AG08395 (cell line): ENCODE measurements at regions not wholly inside any gene's neighbourhood (a gene's known extent, or its start where the extent isn't known, plus 50 kb on each side); places are given as distances from the start of the nearest gene placed in this dataset.
A peak's percentile ranks its signal among the peaks of the same experiment; 100 is the strongest.
"Not testable (repeated sequence)": the region's sequence is repeated elsewhere in the genome, so short reads cannot be mapped to it uniquely, and the experiment has no call there.

Experiments used
- DNase-seq: peaks from one replicate; pipeline ENCODE4 v3.0.0; 2012; ENCODE audit warnings: mixed read lengths, low spot score

DNA sequence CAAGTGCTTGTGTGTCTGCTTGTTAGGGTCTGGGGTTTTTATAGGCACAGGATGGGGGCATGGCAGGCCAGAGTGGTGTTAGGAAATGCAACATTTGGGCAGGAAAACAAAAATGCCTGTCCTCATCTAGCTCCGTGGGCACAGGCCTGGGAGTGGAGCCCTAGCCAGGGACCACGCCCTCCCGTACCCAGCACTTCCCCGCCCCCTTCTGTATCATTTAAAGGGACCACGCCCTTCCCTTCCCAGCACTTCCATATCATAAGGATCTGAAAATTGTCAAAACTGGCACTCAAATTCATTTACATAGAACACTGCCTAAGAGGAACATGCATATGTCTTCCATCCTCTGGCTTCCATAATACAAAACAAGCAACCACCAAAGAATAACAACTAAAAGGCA lies 185.8 kb downstream of the B3GLCT start:
- no peak for DNase-seq

DNA sequence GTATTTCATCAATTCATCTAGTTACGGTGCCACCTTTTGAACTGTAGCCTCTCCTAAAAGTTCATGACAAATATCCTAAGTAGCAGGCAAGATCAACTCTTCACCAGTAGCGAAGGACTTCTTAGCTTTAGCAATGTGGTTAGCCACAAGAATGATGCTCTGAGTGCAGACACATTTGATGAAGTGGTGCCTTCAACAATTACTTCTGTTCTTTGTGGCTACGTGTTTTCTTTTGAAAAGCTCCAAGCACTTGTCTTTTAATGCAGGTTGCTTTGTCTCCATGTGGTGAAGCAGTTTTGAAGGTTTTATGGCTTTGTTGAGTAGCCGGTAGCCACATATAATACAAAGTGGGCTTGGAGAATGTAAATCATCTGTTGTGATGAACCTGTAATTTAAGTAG lies 194.7 kb downstream of the B3GLCT start:
- DNase-seq: no peak

DNA sequence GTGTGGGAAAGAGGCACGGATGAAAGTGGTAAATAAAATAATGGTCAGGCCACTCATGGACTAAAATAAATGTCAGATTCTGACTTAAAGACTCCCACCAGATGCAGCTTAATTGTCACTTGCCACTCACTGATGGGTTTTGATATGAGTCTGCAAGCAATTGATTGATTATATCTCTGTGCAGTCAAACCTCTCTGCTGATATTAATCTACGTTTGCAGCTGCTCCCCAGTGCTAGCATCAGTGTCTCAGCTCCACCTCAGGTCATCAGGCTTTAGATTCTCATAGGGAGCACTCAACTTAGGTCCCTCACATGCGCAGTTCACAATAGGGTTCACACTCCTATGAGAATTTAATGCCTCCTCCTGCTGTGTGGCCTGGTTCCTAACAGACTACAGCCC lies 195.3 kb downstream of the B3GLCT start:
- DNase-seq: no peak

DNA sequence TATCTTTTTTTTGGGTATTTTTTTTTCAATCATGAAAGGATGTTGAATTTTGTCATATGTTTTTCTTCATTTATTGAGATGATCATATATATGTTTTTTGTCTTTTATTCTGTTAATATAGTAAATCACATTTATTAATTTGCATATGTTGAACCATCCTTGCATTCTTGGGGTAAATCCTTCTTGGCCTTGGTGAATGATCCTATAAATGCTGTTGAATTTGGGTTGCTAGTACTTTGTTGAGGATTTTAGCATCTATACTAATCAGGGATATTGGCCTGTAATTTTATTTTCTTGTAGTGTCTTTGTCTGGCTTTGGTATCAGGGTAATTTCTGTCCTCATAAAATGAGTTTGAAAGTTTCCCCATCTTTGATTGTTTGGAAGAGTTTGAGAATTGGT lies 199.9 kb downstream of the B3GLCT start:
- no peak for DNase-seq

DNA sequence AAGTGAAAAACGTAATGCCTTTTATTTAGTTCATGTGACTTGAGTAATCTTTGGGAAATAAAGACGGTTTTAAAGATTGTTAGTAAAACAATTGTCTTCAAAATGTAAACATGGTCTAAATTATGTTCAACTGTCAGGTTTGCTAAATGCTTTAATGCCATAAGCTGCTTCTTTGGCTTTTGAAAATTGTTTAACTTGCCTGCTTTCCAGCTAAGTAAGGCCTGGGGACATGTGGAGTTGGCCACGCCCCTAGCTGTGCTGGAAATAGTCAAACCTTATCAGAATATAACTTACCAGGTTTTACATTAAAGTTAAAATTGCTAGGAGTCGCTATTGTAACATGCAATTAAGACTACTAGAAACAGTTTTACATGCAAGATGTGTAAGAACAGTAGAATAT lies 203.9 kb downstream of the B3GLCT start:
- DNase-seq: not testable (repeated sequence)

DNA sequence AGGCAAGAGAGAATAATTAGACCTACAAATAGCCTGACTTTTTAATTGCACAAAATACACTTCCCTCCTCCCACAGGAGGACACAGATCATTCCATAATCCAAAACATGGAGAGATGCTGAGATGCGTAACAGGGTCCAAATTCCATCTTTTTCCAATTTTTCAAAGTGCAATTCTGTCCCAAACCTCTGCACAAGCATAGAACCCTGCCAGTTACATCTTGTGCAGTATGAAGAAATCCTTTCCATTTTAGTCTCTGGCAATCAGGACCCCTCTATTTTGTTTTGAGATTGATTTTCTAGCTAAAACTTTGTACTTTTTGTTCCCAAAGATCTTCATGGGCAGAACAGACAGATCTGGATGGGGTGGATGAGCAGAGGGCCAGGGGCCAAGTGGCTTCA lies 209.2 kb downstream of the B3GLCT start:
- no peak for DNase-seq

DNA sequence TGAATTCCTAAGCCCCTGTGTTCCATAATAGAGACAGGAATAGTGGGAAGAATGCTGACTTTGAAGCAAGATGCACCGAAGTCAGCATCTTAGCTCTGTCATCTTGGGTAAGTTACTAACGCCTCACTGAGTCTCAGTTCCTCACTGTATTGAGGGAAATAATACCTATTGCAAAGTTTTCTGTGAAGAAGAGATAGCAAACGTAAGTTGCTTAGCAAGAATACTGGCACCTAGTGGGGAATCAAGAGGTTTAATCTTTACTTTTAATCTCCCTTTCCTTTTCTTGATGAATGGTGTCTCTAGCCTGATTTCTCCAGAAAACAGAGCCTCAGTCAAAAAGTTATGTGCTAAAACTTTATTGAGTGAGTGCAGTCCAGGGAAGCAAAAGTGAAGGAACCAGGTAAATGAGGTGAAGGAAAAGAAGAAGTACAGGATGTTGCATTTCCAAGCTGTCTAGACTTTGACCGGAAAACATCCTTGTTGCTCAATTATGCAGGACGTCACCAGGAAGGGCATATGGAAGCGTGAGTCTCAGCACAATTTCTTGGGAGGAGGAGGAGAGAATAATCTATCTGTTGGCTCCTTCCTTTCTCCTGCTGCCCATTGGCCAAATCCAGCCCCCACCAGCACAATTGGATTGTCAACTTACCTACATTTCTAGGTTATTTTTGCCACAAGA lies 210.0 kb downstream of the B3GLCT start:
- DNase-seq: no peak

DNA sequence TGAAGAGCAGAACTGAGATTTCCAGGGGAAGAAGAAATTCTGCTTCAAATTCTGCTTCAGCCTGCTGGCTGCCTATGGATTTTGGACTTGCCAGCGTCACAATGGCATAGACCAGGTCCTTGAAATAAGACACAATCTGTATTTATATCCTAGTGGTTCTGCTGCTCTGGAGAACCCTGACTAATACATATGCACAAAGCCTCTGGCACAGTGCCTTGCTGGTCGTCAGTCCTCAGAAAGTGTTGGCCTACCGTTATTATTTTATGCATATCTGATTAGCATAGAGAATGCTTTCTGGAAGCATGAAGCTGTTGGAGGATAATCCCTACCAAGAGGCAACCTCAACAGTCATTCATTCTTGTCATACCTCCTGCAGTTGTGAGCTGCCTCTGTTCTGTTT lies 213.7 kb downstream of the B3GLCT start:
- no peak for DNase-seq

DNA sequence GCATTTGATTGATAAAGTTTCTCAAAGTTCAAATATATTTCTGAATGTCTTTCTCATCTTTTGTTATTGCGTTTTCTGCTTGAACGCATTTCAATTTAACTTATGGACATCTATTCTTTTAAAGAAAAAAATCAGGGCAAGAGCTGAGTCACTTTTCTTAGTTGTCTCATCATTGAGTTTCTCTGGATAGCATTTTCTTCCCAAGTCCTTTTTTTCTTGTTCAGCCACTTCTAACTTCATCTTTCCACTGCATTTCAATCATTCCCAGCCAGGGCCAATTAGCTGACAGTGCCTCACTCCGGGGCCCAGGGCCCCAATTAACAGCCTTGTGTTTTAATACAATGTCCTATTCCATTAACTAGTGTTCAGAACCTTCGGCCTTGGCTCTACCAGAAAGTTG lies 216.3 kb downstream of the B3GLCT start:
- no peak for DNase-seq

DNA sequence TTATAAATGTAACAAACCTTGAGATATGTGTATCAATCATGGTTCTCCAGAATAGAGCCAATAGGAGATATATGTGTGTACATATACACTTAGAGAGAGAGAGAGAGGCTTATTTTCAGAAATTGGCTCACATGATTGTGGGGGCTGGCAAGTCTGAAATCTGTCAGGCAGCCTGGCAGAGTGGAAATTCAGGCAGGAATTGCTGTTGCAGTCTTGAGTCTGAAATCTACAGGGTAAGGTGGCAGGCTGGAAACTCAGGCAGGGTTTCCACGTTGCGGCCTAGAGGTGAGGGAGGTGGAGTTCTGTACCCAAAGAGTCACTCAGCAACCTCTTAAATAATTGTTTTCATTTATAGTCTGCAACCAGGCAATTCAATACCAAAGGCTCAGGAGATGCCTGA lies 218.4 kb downstream of the B3GLCT start:
- DNase-seq: no peak

DNA sequence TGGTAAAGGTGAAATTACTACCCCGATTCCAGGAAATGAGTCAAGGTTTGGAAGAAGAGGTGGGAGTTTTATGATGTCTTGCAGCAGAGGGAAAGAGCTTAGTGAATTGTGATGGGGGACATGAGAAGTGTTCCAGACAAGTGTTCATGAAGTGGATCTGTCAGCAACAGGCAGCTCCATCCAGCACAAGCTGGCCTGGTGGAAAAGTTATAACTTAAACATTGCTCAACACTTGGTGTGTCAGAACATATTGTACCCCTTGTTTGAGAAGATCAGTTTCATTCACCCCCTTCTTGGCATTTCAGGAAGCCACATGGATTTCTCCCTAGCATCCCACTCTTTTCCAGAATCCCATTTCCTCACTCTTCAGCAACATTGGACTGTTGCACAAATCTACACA lies 222.0 kb downstream of the B3GLCT start:
- no peak for DNase-seq

DNA sequence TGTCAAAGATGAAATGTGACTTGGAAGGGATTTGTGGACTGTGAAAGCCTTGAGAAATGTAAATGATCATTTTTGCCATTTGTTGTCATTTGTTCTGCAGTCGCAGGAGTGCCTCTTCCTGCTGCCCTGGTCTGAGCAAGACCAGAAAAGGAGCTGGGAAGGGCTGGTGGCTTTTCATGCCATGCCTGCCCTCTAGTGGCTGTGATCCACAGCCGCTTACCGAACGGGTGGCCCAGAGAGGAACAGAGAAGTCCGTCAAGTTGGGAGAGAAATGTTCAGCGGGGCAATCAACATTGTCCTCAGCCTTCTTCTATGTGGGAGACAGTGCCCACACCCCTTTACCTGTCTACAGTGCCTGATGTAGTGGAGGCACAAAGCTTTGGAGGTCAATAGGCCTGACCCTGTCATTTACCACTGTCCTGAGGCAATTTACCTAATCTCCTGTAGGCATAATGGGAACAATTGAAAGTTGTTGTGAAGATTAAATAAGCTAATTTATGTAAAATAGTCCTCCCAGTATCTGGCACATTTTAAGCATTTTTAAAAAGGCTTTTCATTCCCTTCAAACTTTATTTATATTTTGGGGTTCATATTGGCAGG lies 224.5 kb downstream of the B3GLCT start:
- peak; percentile 91 for DNase-seq

DNA sequence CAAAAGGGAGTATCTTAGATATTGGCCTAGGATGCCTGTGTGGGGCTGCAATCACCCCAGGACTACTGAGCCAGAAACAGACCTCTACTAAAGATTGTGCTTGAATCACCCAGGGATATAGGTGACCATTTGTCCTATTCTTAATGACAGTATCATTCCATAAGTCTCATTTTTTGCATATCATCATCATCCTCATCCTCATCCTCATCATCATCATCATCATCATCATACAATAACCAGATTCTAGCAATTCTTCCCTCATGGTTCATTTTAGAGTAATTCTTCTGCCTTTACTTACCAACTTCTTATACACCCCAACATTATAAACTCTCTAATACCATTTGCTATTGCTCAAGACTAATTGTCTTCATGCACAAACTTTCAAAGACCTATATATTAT lies 226.6 kb downstream of the B3GLCT start:
- no peak for DNase-seq

DNA sequence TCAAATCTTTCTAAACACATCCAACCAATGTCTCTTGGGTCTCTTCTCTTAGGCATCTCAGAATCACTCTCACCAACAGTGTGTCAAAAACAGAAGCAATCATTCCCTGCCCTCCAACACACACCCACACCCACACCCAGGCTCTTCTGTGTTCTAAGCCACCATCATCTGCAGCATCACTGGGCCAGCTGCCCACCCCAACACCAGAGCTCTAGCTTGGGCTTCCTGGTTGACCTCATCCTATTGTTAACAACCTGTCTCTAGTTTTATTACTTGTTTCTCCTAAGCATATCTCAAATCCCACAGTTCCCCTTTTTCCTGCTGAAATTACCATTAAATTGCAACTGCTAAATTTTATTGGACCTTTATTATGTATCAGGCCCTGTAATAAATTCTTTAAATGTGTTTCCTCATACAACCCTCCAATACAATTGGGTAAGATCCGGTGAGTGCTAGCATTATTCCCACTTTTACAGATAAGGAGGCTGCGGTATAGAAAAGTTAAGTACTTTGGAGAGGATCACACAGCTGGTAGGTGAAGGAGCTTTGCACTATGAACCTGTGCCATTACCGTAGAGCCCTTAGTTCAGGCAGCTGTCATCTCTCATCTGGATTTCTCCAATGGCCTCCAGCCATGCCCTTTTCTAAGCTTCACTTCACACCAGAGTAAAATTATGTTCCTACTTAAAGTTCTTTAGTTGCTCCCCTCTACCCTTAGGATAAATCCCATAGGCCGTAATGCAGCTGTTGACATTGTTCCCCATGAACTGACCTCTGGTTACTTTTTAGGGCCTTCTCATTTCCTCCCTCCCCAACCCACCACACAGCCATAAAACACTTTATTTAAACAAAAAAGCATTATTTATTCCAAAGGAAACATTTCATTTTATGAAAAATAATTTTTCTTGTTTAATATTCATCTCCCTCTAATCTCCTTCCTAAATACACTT lies 227.7 kb downstream of the B3GLCT start:
- DNase-seq: no peak

DNA sequence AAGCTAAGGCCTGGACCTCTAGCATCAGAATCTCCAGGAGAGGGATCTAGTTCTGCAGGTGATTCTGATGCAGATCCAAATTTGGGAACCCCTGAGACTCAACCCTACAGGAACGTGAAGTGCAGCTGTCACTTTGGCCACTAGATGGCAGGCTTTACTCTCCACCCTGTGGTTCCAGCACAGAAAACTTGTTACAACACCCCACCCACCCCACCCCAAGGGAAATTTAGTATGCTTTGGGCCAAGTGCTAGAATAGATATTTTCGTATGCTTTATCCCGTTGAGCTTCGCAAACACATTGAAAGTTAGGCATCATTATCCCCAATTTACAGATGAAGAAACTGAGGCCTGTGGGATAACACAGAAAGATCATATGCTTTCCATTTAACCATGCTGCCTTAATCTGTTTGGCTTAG lies 232.0 kb downstream of the B3GLCT start:
- DNase-seq: peak; percentile 71

DNA sequence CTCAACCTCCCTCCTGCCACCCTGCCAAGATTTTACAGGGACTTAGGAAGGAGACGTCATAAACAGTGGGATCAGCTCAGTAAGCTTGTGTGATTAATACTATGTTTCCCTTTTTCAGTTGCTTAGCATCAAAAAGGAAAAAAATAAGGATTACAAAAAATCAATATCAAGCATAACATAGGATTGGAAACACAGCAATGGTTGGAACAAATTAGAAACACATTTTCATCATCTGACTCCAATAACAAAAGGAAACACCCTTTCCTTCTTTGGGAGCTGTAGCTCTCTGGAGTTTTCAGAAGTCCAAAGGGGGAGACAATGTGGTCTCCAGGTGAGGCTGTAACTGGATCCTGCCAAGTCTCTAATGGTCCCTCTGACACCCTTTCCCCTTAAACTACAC lies 233.4 kb downstream of the B3GLCT start:
- DNase-seq: peak; percentile 7

DNA sequence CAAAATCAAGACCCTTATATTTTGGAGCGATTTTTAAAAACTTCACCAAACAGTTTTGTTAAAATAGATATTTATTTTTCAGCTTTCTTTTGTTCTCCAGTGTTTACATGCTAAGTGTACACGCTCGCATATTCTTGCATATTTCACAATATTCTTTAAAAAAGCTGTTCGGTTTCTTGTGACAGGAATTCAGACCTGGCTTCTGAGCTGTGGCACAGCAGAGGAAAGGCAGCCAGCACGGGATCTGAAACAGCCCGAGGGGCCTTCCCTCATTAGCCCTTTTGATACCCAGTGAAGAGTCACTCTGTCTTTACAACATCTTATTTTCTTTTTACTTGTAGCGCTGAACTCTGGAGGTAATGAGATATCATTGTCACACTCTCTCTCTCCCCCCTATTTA lies 234.0 kb downstream of the B3GLCT start:
- no peak for DNase-seq

DNA sequence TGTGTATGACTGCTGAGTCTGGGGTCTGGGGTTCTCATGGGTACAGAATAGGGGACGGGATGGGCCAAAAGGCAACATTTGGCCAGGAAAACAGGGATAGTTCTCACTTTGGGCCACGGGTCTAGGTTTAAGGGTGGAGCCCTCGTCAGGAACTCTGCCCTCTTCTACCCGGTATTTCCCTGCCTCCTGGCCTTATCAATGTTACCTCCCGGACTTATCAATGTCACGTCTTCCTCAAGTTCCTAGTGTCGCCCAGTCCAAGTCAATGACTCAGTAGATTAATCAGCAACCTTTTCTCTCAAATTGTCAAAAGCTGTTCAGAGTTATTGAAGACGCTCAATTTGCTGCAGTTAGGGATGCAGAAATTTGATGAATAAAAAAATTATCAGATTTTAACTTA lies 234.8 kb downstream of the B3GLCT start:
- DNase-seq: no peak

DNA sequence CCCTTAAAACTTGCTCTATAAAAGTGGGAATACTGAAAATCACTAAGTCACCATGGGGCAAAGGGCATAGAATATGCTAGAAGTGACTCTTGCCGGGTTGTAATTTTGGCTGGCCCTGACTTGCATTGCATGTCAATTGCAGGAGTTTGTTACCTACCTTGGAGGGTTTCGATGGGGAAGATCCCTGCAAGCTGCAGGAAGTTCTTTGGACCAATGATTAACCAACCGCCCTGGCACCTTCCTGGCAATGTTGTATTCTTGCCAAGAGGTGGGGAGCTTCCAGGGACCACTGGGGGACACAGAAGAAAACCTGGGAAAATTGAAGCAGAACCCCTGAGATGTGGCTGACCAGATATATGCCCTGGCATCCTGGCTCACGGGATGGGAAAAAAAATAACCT lies 235.8 kb downstream of the B3GLCT start:
- DNase-seq: no peak

DNA sequence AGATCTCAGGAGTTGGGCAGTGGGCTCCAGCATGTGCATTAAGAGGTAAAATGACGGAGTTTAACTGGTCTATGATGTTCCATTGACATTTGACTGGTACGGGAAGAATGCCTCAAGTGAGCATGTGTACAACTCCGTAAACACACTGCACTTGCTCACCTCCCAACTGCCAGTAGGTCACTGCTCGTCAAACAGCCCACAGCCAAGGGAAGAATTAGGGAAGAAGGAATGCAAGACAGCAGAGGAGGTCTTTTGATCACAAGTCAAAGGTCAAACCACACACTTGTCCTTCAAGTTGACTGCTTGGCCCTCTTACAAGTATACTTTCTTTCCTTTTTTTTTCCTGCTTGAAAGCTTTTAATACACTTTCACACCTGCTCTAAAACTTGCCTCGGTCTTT lies 236.7 kb downstream of the B3GLCT start:
- no peak for DNase-seq

DNA sequence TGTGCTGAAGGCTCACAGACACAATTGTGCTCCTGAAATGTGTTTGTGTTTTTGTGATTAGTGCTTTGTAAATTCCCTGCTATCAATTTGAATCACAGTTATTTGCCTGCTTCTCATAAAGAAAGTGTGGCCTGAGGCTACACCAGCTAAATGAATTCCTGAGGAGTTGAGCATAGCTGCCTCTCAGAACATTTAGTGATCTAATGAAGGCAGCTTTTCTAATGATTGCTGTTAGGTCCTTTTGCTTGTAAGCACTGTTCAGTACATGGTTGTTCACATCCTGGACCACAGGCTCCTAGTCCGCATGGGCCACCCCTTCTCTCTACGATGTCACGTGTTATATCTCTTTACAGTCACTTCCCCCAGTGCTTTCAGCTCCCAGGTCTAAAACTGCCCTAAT lies 238.2 kb downstream of the B3GLCT start:
- no peak for DNase-seq

DNA sequence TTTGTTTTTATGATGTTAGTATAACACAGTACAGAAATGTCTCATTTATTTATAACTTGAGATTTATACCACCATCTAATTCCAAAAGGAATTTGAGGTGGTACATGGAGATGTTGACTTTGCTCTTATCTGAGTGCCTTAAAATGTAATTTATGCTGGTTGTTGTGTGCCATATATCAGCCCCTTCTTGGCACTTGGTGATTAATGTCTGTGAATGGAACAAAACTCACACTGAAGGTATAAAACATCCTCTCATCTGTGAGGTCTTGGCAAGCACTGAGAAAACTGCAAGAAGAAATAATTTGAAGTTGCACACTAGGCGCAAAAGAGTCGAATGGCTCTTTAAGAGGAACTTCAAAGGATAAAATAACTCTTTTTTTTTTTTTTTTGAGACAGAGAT lies 240.4 kb downstream of the B3GLCT start:
- no peak for DNase-seq
